Kidney (tissue), 13 donors: ENCODE measurements at regions not wholly inside any gene's neighbourhood (a gene's known extent, or its start where the extent isn't known, plus 50 kb on each side); places are given as distances from the start of the nearest gene placed in this dataset.
"Not testable (repeated sequence)": the region's sequence is repeated elsewhere in the genome, so short reads cannot be mapped to it uniquely, and the experiment has no call there.

Experiments used
- DNase-seq, 5 donors: peaks; one replicate each; pipeline ENCODE4 v3.0.0-alpha.2; 2013 to 2020
- FAIRE-seq: peaks from 2 replicates; lab custom pipeline; 2012; peaks lifted over from hg19 to GRCh38; lab: Jason Lieb, UNC
- H3K27ac ChIP-seq, 2 donors: one replicate each; pipeline ENCODE4 v1.7.0; 2013; ENCODE audit warnings: low read depth in 2 of 2, low read length in 2 of 2, inconsistent platforms in 1 of 2
- H3K27me3 ChIP-seq: one replicate; pipeline ENCODE4 v1.7.1; 2013; ENCODE audit warnings: low read length, inconsistent platforms; ENCODE audit not compliant: control insufficient read depth, insufficient read depth
- H3K36me3 ChIP-seq, 3 donors: one replicate each; pipeline versions ENCODE4 v1.7.0 to v1.7.1; 2013; ENCODE audit warnings: low read length in 3 of 3, control low read depth in 1 of 3, inconsistent platforms in 1 of 3; ENCODE audit not compliant: insufficient read depth in 3 of 3, control insufficient read depth in 2 of 3
- H3K4me1 ChIP-seq, 3 donors: one replicate each; pipeline versions ENCODE4 v1.7.0 to v1.7.1; 2013; ENCODE audit warnings: low read length in 3 of 3, inconsistent platforms in 1 of 3, low read depth in 1 of 3; ENCODE audit not compliant: control insufficient read depth in 2 of 3, insufficient read depth in 2 of 3
- H3K4me3 ChIP-seq, 3 donors: one replicate each; pipeline versions ENCODE4 v1.7.0 to v1.8.1; 2013; ENCODE audit warnings: low read length in 3 of 3, control low read depth in 1 of 3, inconsistent platforms in 1 of 3
- H3K9ac ChIP-seq, 3 donors: one replicate each; pipeline versions ENCODE4 v1.7.0 to v1.7.1; 2013; ENCODE audit warnings: low read length in 3 of 3, control low read depth in 1 of 3, inconsistent platforms in 1 of 3
- H3K9me3 ChIP-seq, 3 donors: one replicate each; pipeline versions ENCODE4 v1.7.0 to v1.7.1; 2013; ENCODE audit warnings: low read length in 3 of 3, control low read depth in 1 of 3, inconsistent platforms in 1 of 3; ENCODE audit not compliant: control insufficient read depth in 2 of 3, insufficient read depth in 1 of 3
- CTCF ChIP-seq: IDR thresholded peaks from 3 replicates; pipeline ENCODE4 v1.5.1; 2012; ENCODE audit warnings: mild to moderate bottlenecking, moderate library complexity, borderline replicate concordance; ENCODE audit not compliant: insufficient read depth; ENCODE audit errors: extremely low read depth
- intact Hi-C: fragments of 100-400 bp; cut with DNase I; formaldehyde crosslinking; loops from one replicate; pipeline ENCODE4 v1.11.1; 2022
- donor health status: control.
- donor health status: control.
- donor health status: control.
- donor health status: control.
- donor health status: control.
- donor health status: DM: yes; HTN: yes; CAD: no.
- donor health status: Normal renal cell carcinoma (clear cell type).

GRCh38 chr7:112587504-112587903, 106.7 kb downstream of the LSMEM1 start:
- intact Hi-C loops = no loop called here
- Histone ChIP-seq H3K4me1 (no peaks in the 10 kb centered on the region), H3K27ac (no peak overlapping the region), H3K9ac (no peak overlapping the region), H3K36me3 (no peaks in the 10 kb centered on the region), H3K4me3 (no peak overlapping the region), H3K9me3 (no peaks in the 10 kb centered on the region), H3K27me3 (no peaks in the 10 kb centered on the region)
- DNase-seq (no peak), FAIRE-seq (no peak)
- no peak for TF ChIP-seq CTCF

GRCh38 chr7:112592565-112593263, 111.9 kb downstream of the LSMEM1 start:
- H3K27ac ChIP-seq, H3K27me3 ChIP-seq, DNase-seq, H3K4me3 ChIP-seq, H3K9ac ChIP-seq, H3K4me1 ChIP-seq, intact Hi-C loops, H3K36me3 ChIP-seq, H3K9me3 ChIP-seq, FAIRE-seq: not testable (repeated sequence)

GRCh38 chr7:112594397-112594796, 113.6 kb downstream of the LSMEM1 start:
- H3K9me3 ChIP-seq = no peaks in the 10 kb centered on the region
- no peak for TF ChIP-seq CTCF
- H3K4me1 ChIP-seq = no peaks in the 10 kb centered on the region
- H3K27me3 ChIP-seq = no peaks in the 10 kb centered on the region
- no peak overlapping the region for H3K27ac ChIP-seq
- H3K36me3 ChIP-seq = no peaks in the 10 kb centered on the region
- FAIRE-seq = no peak
- no peak for DNase-seq
- H3K9ac ChIP-seq = no peak overlapping the region
- intact Hi-C loops = no loop called here
- H3K4me3 ChIP-seq = no peak overlapping the region

- no peak for FAIRE-seq
- intact Hi-C loops = no loop called here
- H3K4me1 ChIP-seq = no peaks in the 10 kb centered on the region
- no peak overlapping the region for H3K9ac ChIP-seq
- no peak overlapping the region for H3K4me3 ChIP-seq
- TF ChIP-seq CTCF = no peak
- no peaks in the 10 kb centered on the region for H3K36me3 ChIP-seq
- no peaks in the 10 kb centered on the region for H3K9me3 ChIP-seq
- peak in 2 of 5 donors; percentile 10 to 72 for DNase-seq
- no peak overlapping the region for H3K27ac ChIP-seq
- no peaks in the 10 kb centered on the region for H3K27me3 ChIP-seq
Observed at GRCh38 chr7:112596260-112596659, 115.5 kb downstream of the LSMEM1 start.
